ENCODE measurements at regions not wholly inside any gene's neighbourhood (a gene's known extent, or its start where the extent isn't known, plus 50 kb on each side); places are given as distances from the start of the nearest gene placed in this dataset.

DNA sequence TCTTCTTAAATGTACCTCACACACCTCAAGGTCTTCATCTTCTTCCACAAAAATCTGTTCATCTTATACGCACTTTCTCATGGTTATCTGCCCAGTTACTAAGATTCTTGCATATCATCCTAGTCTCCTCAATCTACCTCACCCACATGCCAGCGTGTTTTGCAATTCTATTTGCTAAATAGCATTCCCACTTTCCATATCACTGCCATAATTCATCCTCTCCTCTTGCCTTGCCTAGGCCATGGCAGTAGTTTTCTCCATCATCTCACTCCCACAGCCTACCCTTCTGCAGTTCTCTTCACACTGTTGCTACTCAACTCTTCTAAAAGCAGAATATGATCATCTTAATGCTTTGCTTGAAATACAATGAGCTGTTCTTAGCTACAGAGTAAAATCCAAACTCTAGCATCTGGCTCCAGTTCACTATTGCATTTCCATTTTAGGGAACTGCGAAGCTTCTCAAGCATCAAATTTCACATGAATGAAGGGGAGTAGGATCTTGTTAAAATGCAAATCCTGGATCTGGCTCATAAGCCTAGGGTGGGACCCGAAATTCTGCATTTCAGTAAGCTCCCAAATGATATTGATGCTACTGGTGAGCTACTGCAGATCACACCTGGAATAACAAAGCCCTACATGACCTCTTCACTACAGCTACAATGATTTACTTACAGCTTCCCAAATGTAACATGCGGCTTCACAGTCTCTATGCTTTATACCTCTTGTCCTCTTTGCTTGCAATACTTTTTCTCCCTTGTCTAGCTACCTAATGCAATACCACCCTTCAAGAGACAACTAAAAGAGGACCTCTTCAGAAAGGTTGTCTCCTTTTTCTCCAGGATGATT lies 293.9 kb downstream of the SATB2 start:
- Mint-ChIP-seq H3K4me3 (no peak overlapping the region), H3K27ac (no peak overlapping the region), H3K4me1 (no peaks in the 10 kb centered on the region), H3K9me3 (no peaks in the 10 kb centered on the region), H3K36me3 (ENCODE audit: low read depth) (no peaks in the 10 kb centered on the region), H3K27me3 (ENCODE audit: insufficient read depth) (no peaks in the 10 kb centered on the region)
- H3K27me3 ChIP-seq (ENCODE audit: control insufficient read depth, insufficient read depth, low read length, poor library complexity, severe bottlenecking): no peaks in the 10 kb centered on the region
- H3K4me3 ChIP-seq (ENCODE audit: low read length): no peak overlapping the region
- H3K9ac ChIP-seq (ENCODE audit: extremely low read depth, low read length, poor library complexity, severe bottlenecking): no peak overlapping the region
- no peak for DNase-seq
- no peaks in the 10 kb centered on the region for H3K9me3 ChIP-seq (ENCODE audit: control insufficient read depth, low read length)
- no peaks in the 10 kb centered on the region for H3K36me3 ChIP-seq (ENCODE audit: control insufficient read depth, insufficient read depth, low read length)
- WGBS, 2 experiments (ENCODE audit: insufficient coverage in 1 of 2, insufficient read length in 1 of 2): 82 to 86% methylated on average over 5 of the region's 5 CpGs
- TF ChIP-seq, protein P1, sequence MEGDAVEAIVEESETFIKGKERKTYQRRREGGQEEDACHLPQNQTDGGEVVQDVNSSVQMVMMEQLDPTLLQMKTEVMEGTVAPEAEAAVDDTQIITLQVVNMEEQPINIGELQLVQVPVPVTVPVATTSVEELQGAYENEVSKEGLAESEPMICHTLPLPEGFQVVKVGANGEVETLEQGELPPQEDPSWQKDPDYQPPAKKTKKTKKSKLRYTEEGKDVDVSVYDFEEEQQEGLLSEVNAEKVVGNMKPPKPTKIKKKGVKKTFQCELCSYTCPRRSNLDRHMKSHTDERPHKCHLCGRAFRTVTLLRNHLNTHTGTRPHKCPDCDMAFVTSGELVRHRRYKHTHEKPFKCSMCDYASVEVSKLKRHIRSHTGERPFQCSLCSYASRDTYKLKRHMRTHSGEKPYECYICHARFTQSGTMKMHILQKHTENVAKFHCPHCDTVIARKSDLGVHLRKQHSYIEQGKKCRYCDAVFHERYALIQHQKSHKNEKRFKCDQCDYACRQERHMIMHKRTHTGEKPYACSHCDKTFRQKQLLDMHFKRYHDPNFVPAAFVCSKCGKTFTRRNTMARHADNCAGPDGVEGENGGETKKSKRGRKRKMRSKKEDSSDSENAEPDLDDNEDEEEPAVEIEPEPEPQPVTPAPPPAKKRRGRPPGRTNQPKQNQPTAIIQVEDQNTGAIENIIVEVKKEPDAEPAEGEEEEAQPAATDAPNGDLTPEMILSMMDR (conservative IDR thresholded peaks at IDR 0.05): no peak
- H3K27ac ChIP-seq (ENCODE audit: low read depth, low read length): no peak overlapping the region
- H3K4me1 ChIP-seq (ENCODE audit: control insufficient read depth, insufficient read depth, low read length): no peaks in the 10 kb centered on the region

GRCh38 chr2:199160677-199161465 lies 296.9 kb downstream of the SATB2 start:
- Mint-ChIP-seq H3K27me3 (ENCODE audit: insufficient read depth) (peaks cover 1% of the 10 kb centered on the region), H3K4me1 (no peaks in the 10 kb centered on the region), H3K4me3 (no peak overlapping the region), H3K36me3 (ENCODE audit: low read depth) (no peaks in the 10 kb centered on the region), H3K9me3 (peaks cover 9% of the 10 kb centered on the region), H3K27ac (no peak overlapping the region)
- no peak overlapping the region for H3K9ac ChIP-seq (ENCODE audit: extremely low read depth, low read length, poor library complexity, severe bottlenecking)
- TF ChIP-seq, protein P1 (conservative IDR thresholded peaks at IDR 0.05): no peak
- no peaks in the 10 kb centered on the region for H3K9me3 ChIP-seq (ENCODE audit: control insufficient read depth, low read length)
- H3K36me3 ChIP-seq (ENCODE audit: control insufficient read depth, insufficient read depth, low read length): no peaks in the 10 kb centered on the region
- H3K27me3 ChIP-seq (ENCODE audit: control insufficient read depth, insufficient read depth, low read length, poor library complexity, severe bottlenecking): no peaks in the 10 kb centered on the region
- H3K4me1 ChIP-seq (ENCODE audit: control insufficient read depth, insufficient read depth, low read length): no peaks in the 10 kb centered on the region
- no peak for DNase-seq
- H3K4me3 ChIP-seq (ENCODE audit: low read length): no peak overlapping the region
- 92 to 100% methylated on average over 1 of the region's 1 CpG for WGBS, 2 experiments (ENCODE audit: insufficient coverage in 1 of 2, insufficient read length in 1 of 2)
- H3K27ac ChIP-seq (ENCODE audit: low read depth, low read length): no peak overlapping the region

DNA sequence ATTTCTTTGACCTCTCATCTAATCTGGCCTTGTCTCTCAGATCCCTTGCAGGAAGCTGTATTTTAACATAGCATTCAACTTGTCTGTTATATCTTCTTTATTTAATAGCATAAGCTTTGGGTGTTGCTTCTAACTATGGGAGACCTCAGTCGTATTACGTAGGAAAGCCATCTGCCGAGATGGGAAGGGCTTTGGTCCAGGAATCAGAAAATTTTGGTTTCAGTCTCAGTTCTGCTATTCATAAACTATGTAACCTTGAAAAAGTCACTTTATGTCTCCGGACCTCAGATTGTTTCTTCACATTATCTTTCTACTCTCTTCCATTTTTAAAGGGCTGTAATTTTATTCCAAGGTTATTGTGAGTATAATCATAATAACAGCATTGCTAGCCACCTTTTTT lies 297.7 kb downstream of the SATB2 start:
- no peak for DNase-seq

More for the DNA sequence above, 297.7 kb downstream of the SATB2 start:
- no peaks in the 10 kb centered on the region for H3K27me3 ChIP-seq (ENCODE audit: control insufficient read depth, insufficient read depth, low read length, poor library complexity, severe bottlenecking)
- no peaks in the 10 kb centered on the region for H3K9me3 ChIP-seq (ENCODE audit: control insufficient read depth, low read length)
- peaks cover 1% of the 10 kb centered on the region for H3K27me3 Mint-ChIP-seq (ENCODE audit: insufficient read depth)
- no peak overlapping the region for H3K9ac ChIP-seq (ENCODE audit: extremely low read depth, low read length, poor library complexity, severe bottlenecking)
- no peaks in the 10 kb centered on the region for H3K36me3 Mint-ChIP-seq (ENCODE audit: low read depth)
- H3K27ac ChIP-seq (ENCODE audit: low read depth, low read length): no peak overlapping the region
- no peaks in the 10 kb centered on the region for H3K4me1 ChIP-seq (ENCODE audit: control insufficient read depth, insufficient read depth, low read length)
- no peak overlapping the region for H3K4me3 Mint-ChIP-seq
- no peaks in the 10 kb centered on the region for H3K36me3 ChIP-seq (ENCODE audit: control insufficient read depth, insufficient read depth, low read length)
- no peak overlapping the region for H3K4me3 ChIP-seq (ENCODE audit: low read length)
- no peak overlapping the region for H3K27ac Mint-ChIP-seq
- H3K4me1 Mint-ChIP-seq: no peaks in the 10 kb centered on the region
- WGBS, 2 experiments (ENCODE audit: insufficient coverage in 1 of 2, insufficient read length in 1 of 2): 72 to 96% methylated on average over 3 to 4 of the region's 4 CpGs
- TF ChIP-seq, protein P1 (conservative IDR thresholded peaks at IDR 0.05): no peak
- H3K9me3 Mint-ChIP-seq: peaks cover 14% of the 10 kb centered on the region

Measured in endodermal cell (in vitro differentiated cells).